AG20443 (cell line): ENCODE measurements at regions not wholly inside any gene's neighbourhood (a gene's known extent, or its start where the extent isn't known, plus 50 kb on each side); places are given as distances from the start of the nearest gene placed in this dataset.
"Not testable (repeated sequence)": the region's sequence is repeated elsewhere in the genome, so short reads cannot be mapped to it uniquely, and the experiment has no call there.

ENCODE experiments used
- DNase-seq: peaks from one replicate; pipeline ENCODE4 v3.0.0; 2012; ENCODE audit warnings: low spot score, mixed read lengths

- peak; percentile 67 for DNase-seq
Observed at GRCh38 chr6:11384531-11385309, 152.3 kb upstream of the NEDD9 start.

- no peak for DNase-seq
Observed at GRCh38 chr6:11381801-11382513, 149.5 kb upstream of the NEDD9 start.

GRCh38 chr6:11380969-11381744, 148.7 kb upstream of the NEDD9 start:
- no peak for DNase-seq

- no peak for DNase-seq
Observed at GRCh38 chr6:11380549-11380948, 148.1 kb upstream of the NEDD9 start.

GRCh38 chr6:11379805-11380204, 147.3 kb upstream of the NEDD9 start:
- DNase-seq = no peak

- no peak for DNase-seq
Observed at GRCh38 chr6:11378639-11379038, 146.2 kb upstream of the NEDD9 start.

GRCh38 chr6:11374036-11375010, 141.9 kb upstream of the NEDD9 start:
- DNase-seq = no peak

GRCh38 chr6:11373208-11373607, 140.7 kb upstream of the NEDD9 start:
- no peak for DNase-seq

GRCh38 chr6:11372186-11372790, 139.8 kb upstream of the NEDD9 start:
- DNase-seq = not testable (repeated sequence)

GRCh38 chr6:11370191-11371018, 137.9 kb upstream of the NEDD9 start:
- DNase-seq = no peak

- no peak for DNase-seq
Observed at GRCh38 chr6:11368760-11369159, 136.3 kb upstream of the NEDD9 start.

GRCh38 chr6:11368264-11368663, 135.8 kb upstream of the NEDD9 start:
- no peak for DNase-seq

- DNase-seq = no peak
Observed at GRCh38 chr6:11367638-11368199, 135.3 kb upstream of the NEDD9 start.

GRCh38 chr6:11366934-11367637, 134.6 kb upstream of the NEDD9 start:
- DNase-seq = peak; percentile 31

- no peak for DNase-seq
Observed at GRCh38 chr6:11366183-11366933, 133.9 kb upstream of the NEDD9 start.

- no peak for DNase-seq
Observed at GRCh38 chr6:11364971-11365397, 132.5 kb upstream of the NEDD9 start.

- DNase-seq = no peak
Observed at GRCh38 chr6:11363881-11364576, 131.6 kb upstream of the NEDD9 start.

- no peak for DNase-seq
Observed at GRCh38 chr6:11362564-11362963, 130.1 kb upstream of the NEDD9 start.
